NCI-H2196 treated with DMSO at 0.1 percent for 48 hours (cell line): ENCODE measurements at regions not wholly inside any gene's neighbourhood (a gene's known extent, or its start where the extent isn't known, plus 50 kb on each side); places are given as distances from the start of the nearest gene placed in this dataset.

Experiments used
- DNase-seq: peaks from one replicate; lab custom pipeline; 2025; ENCODE audit not compliant: unreplicated experiment; lab: John Stamatoyannopoulos, UW

GRCh38 chr5:56561455-56561854, 253.9 kb upstream of the MAP3K1 start:
- no peak for DNase-seq

- no peak for DNase-seq
Observed at GRCh38 chr5:56558131-56558745, 257.1 kb upstream of the MAP3K1 start.

GRCh38 chr5:56557198-56557597, 258.2 kb upstream of the MAP3K1 start:
- DNase-seq, result no peak

- DNase-seq, result no peak
Observed at GRCh38 chr5:56552612-56553268, 262.6 kb upstream of the MAP3K1 start.

GRCh38 chr5:56550227-56550626, 265.1 kb upstream of the MAP3K1 start:
- DNase-seq, result no peak

- DNase-seq, result no peak
Observed at GRCh38 chr5:56549096-56549886, 266.1 kb upstream of the MAP3K1 start.

GRCh38 chr5:56545016-56545415, 270.3 kb upstream of the MAP3K1 start:
- no peak for DNase-seq

GRCh38 chr5:56543441-56544388, 271.6 kb upstream of the MAP3K1 start:
- no peak for DNase-seq

GRCh38 chr5:56540266-56540665, 275.1 kb upstream of the MAP3K1 start:
- no peak for DNase-seq

GRCh38 chr5:56538580-56538979, 276.8 kb upstream of the MAP3K1 start:
- no peak for DNase-seq

- no peak for DNase-seq
Observed at GRCh38 chr5:56535347-56535746, 280.0 kb upstream of the MAP3K1 start.

- no peak for DNase-seq
Observed at GRCh38 chr5:56534102-56534829, 281.1 kb upstream of the MAP3K1 start.

GRCh38 chr5:56532466-56532865, 282.9 kb upstream of the MAP3K1 start:
- DNase-seq, result no peak

- DNase-seq, result no peak
Observed at GRCh38 chr5:56530626-56531138, 284.7 kb upstream of the MAP3K1 start.

GRCh38 chr5:56529666-56530430, 285.5 kb upstream of the MAP3K1 start:
- DNase-seq, result no peak

- DNase-seq, result no peak
Observed at GRCh38 chr5:56527174-56527573, 288.2 kb upstream of the MAP3K1 start.

GRCh38 chr5:56525113-56525512, 290.2 kb upstream of the MAP3K1 start:
- DNase-seq, result no peak

GRCh38 chr5:56523790-56524575, 290.9 kb upstream of the ANKRD55 start:
- no peak for DNase-seq

- DNase-seq, result no peak
Observed at GRCh38 chr5:56522960-56523359, 289.8 kb upstream of the ANKRD55 start.
